Left renal pelvis (tissue), 4 donors: ENCODE measurements at regions not wholly inside any gene's neighbourhood (a gene's known extent, or its start where the extent isn't known, plus 50 kb on each side); places are given as distances from the start of the nearest gene placed in this dataset.
"Not testable (repeated sequence)": the region's sequence is repeated elsewhere in the genome, so short reads cannot be mapped to it uniquely, and the experiment has no call there.

Experiments
- DNase-seq, 4 donors: peaks; one replicate each; pipeline ENCODE4 v3.0.0-alpha.2; 2013; ENCODE audit warnings: low read depth in 4 of 4, low spot score in 3 of 4

- DNase-seq: not testable (repeated sequence)
These were observed 669.2 kb upstream of the SOX11 start for GRCh38 chr2:5022708-5023635.

- no peak for DNase-seq
These were observed 665.5 kb upstream of the SOX11 start for GRCh38 chr2:5026571-5027234.

- no peak for DNase-seq
These were observed 657.1 kb upstream of the SOX11 start for GRCh38 chr2:5035057-5035488.

- DNase-seq: no peak
These were observed 655.9 kb upstream of the SOX11 start for GRCh38 chr2:5036256-5036655.

- no peak for DNase-seq
These were observed 652.8 kb upstream of the SOX11 start for GRCh38 chr2:5039241-5039975.

- DNase-seq: no peak
These were observed 651.6 kb upstream of the SOX11 start for GRCh38 chr2:5040571-5040970.

GRCh38 chr2:5041501-5041900 lies 650.7 kb upstream of the SOX11 start:
- no peak for DNase-seq

- DNase-seq: no peak
These were observed 649.3 kb upstream of the SOX11 start for GRCh38 chr2:5042666-5043440.

GRCh38 chr2:5051300-5051699 lies 640.9 kb upstream of the SOX11 start:
- DNase-seq: no peak

GRCh38 chr2:5052905-5053304 lies 639.3 kb upstream of the SOX11 start:
- DNase-seq: no peak

GRCh38 chr2:5057891-5058351 lies 634.3 kb upstream of the SOX11 start:
- DNase-seq: no peak

GRCh38 chr2:5060956-5061355 lies 631.2 kb upstream of the SOX11 start:
- no peak for DNase-seq

- DNase-seq: no peak
These were observed 627.5 kb upstream of the SOX11 start for GRCh38 chr2:5064687-5065086.

GRCh38 chr2:5067816-5068215 lies 624.4 kb upstream of the SOX11 start:
- DNase-seq: no peak

- no peak for DNase-seq
These were observed 621.9 kb upstream of the SOX11 start for GRCh38 chr2:5070257-5070656.

- DNase-seq: no peak
These were observed 617.5 kb upstream of the SOX11 start for GRCh38 chr2:5074733-5075132.

- no peak for DNase-seq
These were observed 615.6 kb upstream of the SOX11 start for GRCh38 chr2:5076599-5076998.

GRCh38 chr2:5077479-5078089 lies 614.6 kb upstream of the SOX11 start:
- no peak for DNase-seq

GRCh38 chr2:5083402-5083801 lies 608.8 kb upstream of the SOX11 start:
- no peak for DNase-seq

- no peak for DNase-seq
These were observed 602.8 kb upstream of the SOX11 start for GRCh38 chr2:5089409-5089808.
